Heart right ventricle (tissue), 16 donors: ENCODE measurements at regions not wholly inside any gene's neighbourhood (a gene's known extent, or its start where the extent isn't known, plus 50 kb on each side); places are given as distances from the start of the nearest gene placed in this dataset.

Source experiments
- ATAC-seq, 8 donors: fragments of 200-7000 bp; cut with Tn5 transposase; one replicate each; pipeline ENCODE4 v1.9.1; 2020; ENCODE audit warnings: mild to moderate bottlenecking in 8 of 8, moderate library complexity in 8 of 8, moderate number of reproducible peaks in 1 of 8
- DNase-seq, 2 donors: peaks; one replicate each; pipeline ENCODE4 v3.0.0-alpha.2; 2020
- H3K27ac ChIP-seq, 10 donors: fragments of 200-600 bp; sonication (generic) in 2 of 10; one replicate each; pipeline versions ENCODE4 v1.5.0 to v1.8.0; 2020 to 2022; ENCODE audit warnings: mild to moderate bottlenecking in 3 of 10
- H3K27me3 ChIP-seq, 7 donors: fragments of 200-600 bp; one replicate each; pipeline ENCODE4 v1.8.0; 2021 to 2022; ENCODE audit warnings: mild to moderate bottlenecking in 2 of 7
- H3K36me3 ChIP-seq, 9 donors: fragments of 200-600 bp; sonication (generic) in 1 of 9; one replicate each; pipeline versions ENCODE4 v1.5.0 to v1.8.0; 2020 to 2022; ENCODE audit warnings: mild to moderate bottlenecking in 2 of 9
- H3K4me1 ChIP-seq, 9 donors: fragments of 200-600 bp; sonication (generic) in 1 of 9; one replicate each; pipeline versions ENCODE4 v1.5.0 to v1.8.0; 2020 to 2022; ENCODE audit warnings: mild to moderate bottlenecking in 4 of 9
- H3K4me3 ChIP-seq, 10 donors: fragments of 200-600 bp; sonication (generic) in 2 of 10; one replicate each; pipeline versions ENCODE4 v1.5.0 to v1.8.0; 2020 to 2022; ENCODE audit warnings: mild to moderate bottlenecking in 7 of 10, moderate library complexity in 2 of 10
- H3K9me3 ChIP-seq, 11 donors: fragments of 200-600 bp in 10 of 11; sonication (generic) in 2 of 11; one replicate each; pipeline versions ENCODE4 v1.5.0 to v1.8.0; 2013 to 2022; ENCODE audit warnings: mild to moderate bottlenecking in 2 of 11, control low read depth in 1 of 11, moderate library complexity in 1 of 11
- CTCF ChIP-seq, 9 donors: fragments of 200-600 bp; sonication (generic) in 2 of 9; IDR thresholded peaks; one replicate each; pipeline versions ENCODE4 v1.5.0 to v1.8.0; 2021 to 2022; ENCODE audit warnings: antibody characterized with exemption in 9 of 9, mild to moderate bottlenecking in 5 of 9, moderate library complexity in 1 of 9
- WGBS, 2 donors: extraction: QIAGEN DNeasy Blood & Tissue Kit; methylation state at CpG; one replicate each; pipeline ENCODE4 v1.1.7; 2013; ENCODE audit warnings: inconsistent platforms in 1 of 2; 5-methylcytosine and 5-hydroxymethylcytosine counted together
- intact Hi-C, 10 donors: fragments of 100-400 bp; cut with DNase I; formaldehyde crosslinking; loops; one replicate each; pipeline versions ENCODE4 v1.11.1 to v1.14.2; 2022
- donor health status: Arrhythmogenic right ventricular cardiomyopathy.
- donor health status: ischemic (EF 13 %, LVEDD 7.1; RV severe dilation, severe dysfunction).
- donor health status: healthy with polysubstance abuse.
- donor health status: DM: no; HTN: yes; CAD: no.
- donor health status: DM: no; HTN: no; CAD: no.
- donor health status: ischemic (EF 25% LVEDD 6.9; RV normal size, moderate dysfunction).
- donor health status: ischemic (EF 25% LVEDD 5.7; RV mildly dilated, moderate dysfunction).
- donor health status: healthy.
- donor health status: DM: yes; HTN: yes; CAD: no.
- donor health status: Ischemic cardiomyopathy.
- donor health status: ischemic (EF 35%, LVEDD 5.7; RV mildly dilated, moderate dysfunction).
- donor health status: nonischemic (EF 11% LVEDD 7.7; RV severe dilation, severe dysfunction).
- donor health status: DM: yes; HTN: yes; CAD: no.
- donor health status: PGD.
- donor health status: ischemic (EF 29% LVEDD 5.4; RV normal size, mild dysfunction).
- donor health status: nonischemic (EF 23%, LVEDD 6.1; RV moderate dilation, normal function).

GRCh38 chr9:109722007-109722406, 58.0 kb upstream of the PALM2AKAP2 start:
- H3K4me1 ChIP-seq = peaks cover 0 to 4% (median 0%) of the 10 kb centered on the region in 9 donors
- 92 to 100% methylated on average over 1 of the region's 1 CpG for WGBS, 2 donors
- no peak overlapping the region for H3K27ac ChIP-seq
- intact Hi-C loops = no loop called here
- H3K9me3 ChIP-seq = peaks cover 0 to 6% (median 0%) of the 10 kb centered on the region in 11 donors
- no peak for ATAC-seq
- H3K4me3 ChIP-seq = no peak overlapping the region
- no peaks in the 10 kb centered on the region for H3K27me3 ChIP-seq
- no peaks in the 10 kb centered on the region for H3K36me3 ChIP-seq
- no peak for DNase-seq
- no peak for TF ChIP-seq CTCF (IDR thresholded peaks at IDR 0.05)

- Histone ChIP-seq H3K27ac (no peak overlapping the region), H3K4me3 (no peak overlapping the region), H3K27me3 (no peaks in the 10 kb centered on the region), H3K4me1 (peaks cover 0 to 6% (median 0%) of the 10 kb centered on the region in 9 donors), H3K9me3 (peaks cover 0 to 6% (median 0%) of the 10 kb centered on the region in 11 donors), H3K36me3 (no peaks in the 10 kb centered on the region)
- 63 to 76% methylated on average over 2 of the region's 2 CpGs for WGBS, 2 donors
- no peak for TF ChIP-seq CTCF (IDR thresholded peaks at IDR 0.05)
- ATAC-seq (no peak), DNase-seq (no peak)
- intact Hi-C loops = no loop called here
Observed at GRCh38 chr9:109723781-109724180, 56.2 kb upstream of the PALM2AKAP2 start.

GRCh38 chr9:109725460-109725859, 54.5 kb upstream of the PALM2AKAP2 start:
- DNase-seq (no peak), ATAC-seq (no peak)
- Histone ChIP-seq H3K27me3 (no peaks in the 10 kb centered on the region), H3K27ac (no peak overlapping the region), H3K4me1 (peaks cover 0 to 11% (median 0%) of the 10 kb centered on the region in 9 donors), H3K9me3 (peaks cover 0 to 6% (median 0%) of the 10 kb centered on the region in 11 donors), H3K36me3 (no peaks in the 10 kb centered on the region), H3K4me3 (no peak overlapping the region)
- no peak for TF ChIP-seq CTCF (IDR thresholded peaks at IDR 0.05)
- intact Hi-C loops = no loop called here
- 86 to 89% methylated on average over 4 of the region's 4 CpGs for WGBS, 2 donors

GRCh38 chr9:109726119-109726518, 53.9 kb upstream of the PALM2AKAP2 start:
- Histone ChIP-seq H3K4me3 (no peak overlapping the region), H3K9me3 (peaks cover 0 to 6% (median 0%) of the 10 kb centered on the region in 11 donors), H3K27me3 (no peaks in the 10 kb centered on the region), H3K4me1 (peaks cover 0 to 11% (median 0%) of the 10 kb centered on the region in 9 donors), H3K27ac (no peak overlapping the region), H3K36me3 (no peaks in the 10 kb centered on the region)
- ATAC-seq (no peak), DNase-seq (no peak)
- intact Hi-C loops = no loop called here
- 80 to 82% methylated on average over 4 of the region's 4 CpGs for WGBS, 2 donors
- no peak for TF ChIP-seq CTCF (IDR thresholded peaks at IDR 0.05)
